ENCODE measurements at regions not wholly inside any gene's neighbourhood (a gene's known extent, or its start where the extent isn't known, plus 50 kb on each side); places are given as distances from the start of the nearest gene placed in this dataset.

DNA sequence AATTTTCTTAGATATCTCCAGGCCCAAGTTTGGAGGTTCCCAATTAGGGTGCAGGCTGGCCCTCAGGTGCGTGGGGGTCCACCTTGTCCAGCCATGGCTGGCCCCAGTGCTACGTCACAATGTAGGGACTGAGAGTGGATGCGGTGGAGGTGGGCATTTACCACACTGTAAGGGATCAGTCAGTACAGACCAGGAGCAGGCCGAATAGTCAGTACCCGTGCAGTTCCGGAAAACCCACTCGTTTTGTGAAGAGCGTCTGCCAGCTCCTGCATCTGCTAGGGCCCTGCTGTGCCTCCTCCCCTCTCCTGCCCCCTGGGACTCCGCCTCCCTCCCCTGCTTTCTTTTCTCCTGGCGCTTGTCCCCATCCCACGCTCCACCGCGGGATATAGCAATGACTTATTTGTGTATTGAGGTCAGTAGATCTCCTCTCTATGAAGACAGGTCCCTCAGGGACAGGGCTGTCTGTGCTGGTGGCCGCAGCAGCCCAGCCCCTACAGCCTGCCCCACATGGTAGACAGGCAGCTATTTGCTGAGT is 50.4 kb upstream of the SEPTIN5 start:
- no peak for DNase-seq

DNA sequence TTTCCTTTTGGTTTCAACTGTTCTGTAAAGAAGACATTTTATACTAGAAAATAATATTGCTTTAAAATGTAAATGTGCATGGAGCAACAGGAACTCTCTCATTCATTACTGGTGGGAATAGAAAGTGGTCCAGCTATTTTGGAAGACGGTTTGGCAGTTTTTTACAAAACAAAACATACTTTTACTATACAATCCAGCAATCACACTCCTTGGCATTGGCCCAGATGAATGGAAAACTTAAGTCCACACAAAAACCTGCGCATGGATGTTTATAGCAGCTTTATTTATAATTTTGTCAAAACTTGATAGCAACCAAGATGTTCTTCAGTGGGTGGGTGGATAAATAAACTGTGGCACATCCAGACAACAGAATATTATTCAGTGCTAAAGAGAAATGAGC is 49.9 kb upstream of the SEPTIN5 start:
- no peak for DNase-seq
